Uterus (tissue), 3 donors: ENCODE measurements at regions not wholly inside any gene's neighbourhood (a gene's known extent, or its start where the extent isn't known, plus 50 kb on each side); places are given as distances from the start of the nearest gene placed in this dataset.

Experiments
- DNase-seq, 2 donors: peaks; one replicate each; pipeline ENCODE4 v3.0.0-alpha.2; 2019 to 2020
- H3K27ac ChIP-seq, 2 donors: fragments of 200-600 bp; sonication (generic); 1 replicate in 1 of 2; 2 replicates in 1 of 2; pipeline ENCODE4 v1.5.1; 2016 to 2018
- H3K27me3 ChIP-seq, 2 donors: fragments of 200-600 bp; sonication (generic); one replicate each; pipeline ENCODE4 v1.5.1; 2018 to 2019; ENCODE audit warnings: control low read depth in 1 of 2
- H3K36me3 ChIP-seq, 2 donors: fragments of 200-600 bp; sonication (generic); one replicate each; pipeline ENCODE4 v1.5.1; 2019; ENCODE audit warnings: control low read depth in 1 of 2
- H3K4me1 ChIP-seq, 2 donors: fragments of 200-600 bp; sonication (generic); one replicate each; pipeline ENCODE4 v1.5.1; 2018 to 2019; ENCODE audit warnings: control low read depth in 1 of 2
- H3K4me3 ChIP-seq, 2 donors: fragments of 200-600 bp; sonication (generic); 1 replicate in 1 of 2; 2 replicates in 1 of 2; pipeline ENCODE4 v1.5.1; 2018 to 2019; ENCODE audit warnings: mild to moderate bottlenecking in 1 of 2
- H3K9me3 ChIP-seq, 2 donors: fragments of 200-600 bp; sonication (generic); one replicate each; pipeline ENCODE4 v1.5.1; 2019; ENCODE audit warnings: control low read depth in 1 of 2
- CTCF ChIP-seq, 4 experiments: fragments of 200-600 bp in 2 of 4; fragments of 450-650 bp in 2 of 4; sonication (generic) in 2 of 4; IDR thresholded peaks; one replicate each; pipeline ENCODE4 v1.5.1; 2016 to 2019; ENCODE audit warnings: antibody characterized with exemption in 4 of 4, mild to moderate bottlenecking in 2 of 4, moderate library complexity in 1 of 4
- POLR2A ChIP-seq, 2 donors: fragments of 450-650 bp; IDR thresholded peaks; one replicate each; pipeline ENCODE4 v1.6.1; 2016; ENCODE audit warnings: antibody characterized with exemption in 2 of 2, mild to moderate bottlenecking in 1 of 2, moderate library complexity in 1 of 2
- intact Hi-C: fragments of 100-400 bp; cut with DNase I; formaldehyde crosslinking; loops from one replicate; pipeline ENCODE4 v1.15.1; 2023; ENCODE audit warnings: low total_unique reads
- donor health status: DM: yes; HTN: yes; CAD: no.

GRCh38 chrX:9342561-9343051 lies 122.3 kb upstream of the TBL1X start:
- Histone ChIP-seq H3K36me3 (no peaks in the 10 kb centered on the region), H3K27me3 (no peaks in the 10 kb centered on the region), H3K4me3 (peak overlapping the region in 1 of 2 donors; percentile 24), H3K4me1 (no peaks in the 10 kb centered on the region), H3K9me3 (no peaks in the 10 kb centered on the region), H3K27ac (peak overlapping the region; percentile 60 to 84)
- peak; percentile 85 to 89 for DNase-seq
- TF ChIP-seq CTCF (IDR thresholded peaks at IDR 0.05) (no peak), POLR2A (IDR thresholded peaks at IDR 0.05) (no peak)
- intact Hi-C loops: loop anchor here (5.0 kb wide), 1 partner anchor 120 kb away; no protein-coding TSS in a partner anchor

- no peak for DNase-seq
- Histone ChIP-seq H3K27me3 (no peaks in the 10 kb centered on the region), H3K36me3 (no peaks in the 10 kb centered on the region), H3K4me3 (no peak overlapping the region), H3K4me1 (no peaks in the 10 kb centered on the region), H3K9me3 (no peaks in the 10 kb centered on the region), H3K27ac (peak overlapping the region in 1 of 2 donors; percentile 60)
- intact Hi-C loops: loop anchor here (5.0 kb wide), 1 partner anchor 118 kb away; no protein-coding TSS in a partner anchor
- TF ChIP-seq CTCF (IDR thresholded peaks at IDR 0.05): no peak
- TF ChIP-seq POLR2A (IDR thresholded peaks at IDR 0.05): no peak
Observed at GRCh38 chrX:9343971-9344370, 120.9 kb upstream of the TBL1X start.

GRCh38 chrX:9345957-9346356 lies 118.9 kb upstream of the TBL1X start:
- no peaks in the 10 kb centered on the region for H3K27me3 ChIP-seq
- H3K4me3 ChIP-seq: no peak overlapping the region
- H3K4me1 ChIP-seq: no peaks in the 10 kb centered on the region
- intact Hi-C loops: no loop called here
- no peaks in the 10 kb centered on the region for H3K36me3 ChIP-seq
- H3K9me3 ChIP-seq: no peaks in the 10 kb centered on the region
- no peak for DNase-seq
- no peak for TF ChIP-seq CTCF (IDR thresholded peaks at IDR 0.05)
- TF ChIP-seq POLR2A (IDR thresholded peaks at IDR 0.05): no peak
- H3K27ac ChIP-seq: no peak overlapping the region

- Histone ChIP-seq H3K4me1 (no peaks in the 10 kb centered on the region), H3K9me3 (no peaks in the 10 kb centered on the region), H3K27ac (no peak overlapping the region), H3K27me3 (no peaks in the 10 kb centered on the region), H3K36me3 (no peaks in the 10 kb centered on the region), H3K4me3 (no peak overlapping the region)
- TF ChIP-seq CTCF (IDR thresholded peaks at IDR 0.05) (no peak), POLR2A (IDR thresholded peaks at IDR 0.05) (no peak)
- intact Hi-C loops: no loop called here
- no peak for DNase-seq
Observed at GRCh38 chrX:9349572-9350494, 115.0 kb upstream of the TBL1X start.

- no peak overlapping the region for H3K4me3 ChIP-seq
- DNase-seq: no peak
- no peaks in the 10 kb centered on the region for H3K36me3 ChIP-seq
- no peak for TF ChIP-seq POLR2A (IDR thresholded peaks at IDR 0.05)
- TF ChIP-seq CTCF (IDR thresholded peaks at IDR 0.05): no peak
- intact Hi-C loops: no loop called here
- H3K27me3 ChIP-seq: no peaks in the 10 kb centered on the region
- H3K27ac ChIP-seq: no peak overlapping the region
- H3K4me1 ChIP-seq: no peaks in the 10 kb centered on the region
- no peaks in the 10 kb centered on the region for H3K9me3 ChIP-seq
Observed at GRCh38 chrX:9351126-9351525, 113.7 kb upstream of the TBL1X start.
